Panc1 (cell line): ENCODE measurements at regions not wholly inside any gene's neighbourhood (a gene's known extent, or its start where the extent isn't known, plus 50 kb on each side); places are given as distances from the start of the nearest gene placed in this dataset.

Experiments
- ATAC-seq: fragments of 200-7000 bp; cut with Tn5 transposase; 2 replicates; pipeline ENCODE4 v1.9.1; 2020; ENCODE audit warnings: mild to moderate bottlenecking, moderate library complexity
- BruUV-seq: library from RNA; stranded (reverse); fragments of 400-500 nt; replicated peaks from 2 replicates; lab custom pipeline; 2021; lab: Mats Ljungman, UMichigan
- CTCF ChIA-PET: fragments of 300-600 bp; sonication (Branson Sonifier 250); formaldehyde crosslinking; loops from one replicate; lab custom pipeline; 2022; ENCODE audit warnings: antibody characterized with exemption; lab: Charles Lee
- POLR2A ChIA-PET: fragments of 300-600 bp; sonication (Branson Sonifier 250); formaldehyde crosslinking; loops from one replicate; lab custom pipeline; 2022; ENCODE audit warnings: antibody characterized with exemption; lab: Charles Lee
- DNase-seq: peaks from one replicate; pipeline ENCODE4 v3.0.0-alpha.2; 2010; ENCODE audit warnings: low read depth, low spot score
- H3K27ac ChIP-seq: 2 replicates; pipeline ENCODE4 v1.5.1; 2011; ENCODE audit warnings: mild to moderate bottlenecking, low read length, inconsistent platforms
- H3K27me3 ChIP-seq: fragments of 200-500 bp; sonication (Bioruptor generic); 2 replicates; pipeline ENCODE4 v1.6.0; 2014; ENCODE audit warnings: low read length, inconsistent platforms; ENCODE audit not compliant: control insufficient read depth, insufficient read depth
- H3K36me3 ChIP-seq: fragments of 200-500 bp; sonication (Bioruptor generic); 2 replicates; pipeline ENCODE4 v1.5.1; 2014; ENCODE audit warnings: inconsistent platforms, mild to moderate bottlenecking, low read length, moderate library complexity; ENCODE audit not compliant: control insufficient read depth, insufficient read depth
- H3K4me1 ChIP-seq: 2 replicates; pipeline ENCODE4 v1.5.1; 2011; ENCODE audit warnings: inconsistent platforms, mild to moderate bottlenecking, low read length, moderate library complexity; ENCODE audit not compliant: control insufficient read depth, insufficient read depth
- H3K4me3 ChIP-seq, 2 experiments: 2 replicates each; pipeline ENCODE4 v1.5.1; 2011 to 2012; ENCODE audit warnings: low read depth in 2 of 2, low read length in 2 of 2, mild to moderate bottlenecking in 2 of 2, inconsistent platforms in 1 of 2, moderate library complexity in 1 of 2
- H3K9me3 ChIP-seq: fragments of 200-500 bp; sonication (Bioruptor generic); 2 replicates; pipeline ENCODE4 v1.5.1; 2014; ENCODE audit warnings: low read depth, mild to moderate bottlenecking, inconsistent platforms, low read length, moderate library complexity; ENCODE audit not compliant: control insufficient read depth, insufficient read depth
- CTCF ChIP-seq: fragments of 450-650 bp; IDR thresholded peaks from 2 replicates; pipeline ENCODE4 v1.5.1; 2017; ENCODE audit warnings: mild to moderate bottlenecking
- POLR2AphosphoS5 ChIP-seq: IDR thresholded peaks from 2 replicates; pipeline ENCODE4 v1.6.1; 2012; ENCODE audit warnings: mild to moderate bottlenecking, low read depth, low read length, moderate library complexity
- REST ChIP-seq, 2 experiments: IDR thresholded peaks; 2 replicates each; pipeline ENCODE4 v1.6.1; 2011 to 2012; ENCODE audit warnings: low read depth in 2 of 2, control low read depth in 1 of 2, low read length in 1 of 2, mild to moderate bottlenecking in 1 of 2, moderate library complexity in 1 of 2; ENCODE audit not compliant: insufficient read depth in 1 of 2
- SIN3A ChIP-seq: IDR thresholded peaks from 2 replicates; pipeline ENCODE4 v1.6.1; 2012; ENCODE audit warnings: low read depth, mild to moderate bottlenecking, low read length, moderate library complexity, borderline replicate concordance; ENCODE audit not compliant: insufficient read depth
- TCF7L2 ChIP-seq: IDR thresholded peaks from 2 replicates; pipeline ENCODE4 v1.6.1; 2011; ENCODE audit warnings: mild to moderate bottlenecking, low read depth, low read length, inconsistent platforms
- in situ Hi-C: cut with HindIII; loops from 2 replicates; pipeline ENCODE4 v1.10.0; 2016; ENCODE audit warnings: low sequenced_read_pairs, low pct_unique_long_range_greater_than_20kb
- intact Hi-C: fragments of 100-400 bp; cut with micrococcal nuclease; formaldehyde crosslinking; loops from one replicate; pipeline ENCODE4 v1.10.0; 2022; ENCODE audit not compliant: unreplicated experiment

GRCh38 chr6:139760128-139760527 lies 385.7 kb upstream of the CITED2 start:
- Histone ChIP-seq H3K27ac (peak overlapping the region; percentile 86), H3K4me1 (peaks cover 26% of the 10 kb centered on the region), H3K27me3 (no peaks in the 10 kb centered on the region), H3K36me3 (no peaks in the 10 kb centered on the region; the same call in 1 of the 2 replicates), H3K9me3 (peaks cover 20% of the 10 kb centered on the region; the same call in 1 of the 2 replicates), H3K4me3 (no peak overlapping the region)
- no peak for DNase-seq
- intact Hi-C loops (loop anchor here (5.0 kb wide), 1 partner anchor 173 kb away; no protein-coding TSS in a partner anchor), in situ Hi-C loops (no loop called here)
- ATAC-seq: no peak
- no peak for TF ChIP-seq CTCF
- no peak for TF ChIP-seq POLR2AphosphoS5
- TF ChIP-seq REST (IDR thresholded peaks at IDR 0.05; ENCODE audit: insufficient read depth in 1 of 2, low read depth in 2 of 2, low read length in 1 of 2): no peak
- TF ChIP-seq TCF7L2: no peak
- no peak for TF ChIP-seq SIN3A
- ChIA-PET CTCF (no interaction called here), POLR2A (no interaction called here)
- no TSS peak for BruUV-seq

GRCh38 chr6:139759086-139759485 lies 384.6 kb upstream of the CITED2 start:
- in situ Hi-C loops: no loop called here
- POLR2A ChIA-PET: no interaction called here
- H3K4me1 ChIP-seq: peaks cover 18% of the 10 kb centered on the region
- no peaks in the 10 kb centered on the region for H3K27me3 ChIP-seq
- peak overlapping the region; percentile 86; the same call in 1 of the 2 replicates for H3K27ac ChIP-seq
- ATAC-seq (no peak), DNase-seq (no peak)
- peaks cover 20% of the 10 kb centered on the region; the same call in 1 of the 2 replicates for H3K9me3 ChIP-seq
- no peak overlapping the region for H3K4me3 ChIP-seq
- CTCF ChIA-PET: no interaction called here
- TF ChIP-seq POLR2AphosphoS5: no peak
- TF ChIP-seq TCF7L2: no peak
- no peak for TF ChIP-seq SIN3A
- TF ChIP-seq CTCF: no peak
- TF ChIP-seq REST (IDR thresholded peaks at IDR 0.05; ENCODE audit: insufficient read depth in 1 of 2, low read depth in 2 of 2, low read length in 1 of 2): no peak
- intact Hi-C loops: no loop called here
- H3K36me3 ChIP-seq: no peaks in the 10 kb centered on the region; the same call in 1 of the 2 replicates
- no TSS peak for BruUV-seq
